ENCODE measurements at regions not wholly inside any gene's neighbourhood (a gene's known extent, or its start where the extent isn't known, plus 50 kb on each side); places are given as distances from the start of the nearest gene placed in this dataset.

GRCh38 chr2:180751306-180751920 is 229.0 kb upstream of the UBE2E3 start:
- ChIA-PET CTCF (interaction anchor here (1.4 kb wide), 1 partner anchor 628 kb away, joined by 4 read pairs; no protein-coding TSS in a partner anchor), POLR2A (no interaction called here)
- DNase-seq (ENCODE audit: low read depth, low spot score) = no peak
- Histone ChIP-seq H3K27ac (ENCODE audit: low read depth, low read length) (no peak overlapping the region), H3K4me3 (ENCODE audit: low read depth, low read length) (no peak overlapping the region), H3K9me3 (ENCODE audit: control insufficient read depth, insufficient read depth, low read length) (no peaks in the 10 kb centered on the region), H3K27me3 (ENCODE audit: control insufficient read depth, insufficient read depth, low read length) (no peaks in the 10 kb centered on the region)
- TF ChIP-seq CTCF (IDR thresholded peaks at IDR 0.05; ENCODE audit: low read depth, low read length) = no peak

GRCh38 chr2:180747728-180748127 is 232.7 kb upstream of the UBE2E3 start:
- POLR2A ChIA-PET = no interaction called here
- Histone ChIP-seq H3K4me3 (ENCODE audit: low read depth, low read length) (no peak overlapping the region), H3K27ac (ENCODE audit: low read depth, low read length) (no peak overlapping the region), H3K9me3 (ENCODE audit: control insufficient read depth, insufficient read depth, low read length) (no peaks in the 10 kb centered on the region), H3K27me3 (ENCODE audit: control insufficient read depth, insufficient read depth, low read length) (no peaks in the 10 kb centered on the region)
- CTCF ChIA-PET = no interaction called here
- no peak for TF ChIP-seq CTCF (IDR thresholded peaks at IDR 0.05; ENCODE audit: low read depth, low read length)
- DNase-seq (ENCODE audit: low read depth, low spot score) = no peak

- TF ChIP-seq CTCF (IDR thresholded peaks at IDR 0.05; ENCODE audit: low read depth, low read length) = no peak
- POLR2A ChIA-PET = no interaction called here
- Histone ChIP-seq H3K27me3 (ENCODE audit: control insufficient read depth, insufficient read depth, low read length) (no peaks in the 10 kb centered on the region), H3K9me3 (ENCODE audit: control insufficient read depth, insufficient read depth, low read length) (no peaks in the 10 kb centered on the region), H3K4me3 (ENCODE audit: low read depth, low read length) (no peak overlapping the region), H3K27ac (ENCODE audit: low read depth, low read length) (no peak overlapping the region)
- DNase-seq (ENCODE audit: low read depth, low spot score) = no peak
- CTCF ChIA-PET = no interaction called here
Observed at GRCh38 chr2:180743401-180743800, 237.0 kb upstream of the UBE2E3 start.

GRCh38 chr2:180742801-180743200 is 237.6 kb upstream of the UBE2E3 start:
- POLR2A ChIA-PET = no interaction called here
- Histone ChIP-seq H3K27me3 (ENCODE audit: control insufficient read depth, insufficient read depth, low read length) (no peaks in the 10 kb centered on the region), H3K27ac (ENCODE audit: low read depth, low read length) (no peak overlapping the region), H3K4me3 (ENCODE audit: low read depth, low read length) (no peak overlapping the region), H3K9me3 (ENCODE audit: control insufficient read depth, insufficient read depth, low read length) (no peaks in the 10 kb centered on the region)
- DNase-seq (ENCODE audit: low read depth, low spot score) = no peak
- CTCF ChIA-PET = no interaction called here
- no peak for TF ChIP-seq CTCF (IDR thresholded peaks at IDR 0.05; ENCODE audit: low read depth, low read length)

GRCh38 chr2:180739070-180739469 is 241.3 kb upstream of the UBE2E3 start:
- no peak for DNase-seq (ENCODE audit: low read depth, low spot score)
- Histone ChIP-seq H3K9me3 (ENCODE audit: control insufficient read depth, insufficient read depth, low read length) (no peaks in the 10 kb centered on the region), H3K27me3 (ENCODE audit: control insufficient read depth, insufficient read depth, low read length) (no peaks in the 10 kb centered on the region), H3K27ac (ENCODE audit: low read depth, low read length) (no peak overlapping the region), H3K4me3 (ENCODE audit: low read depth, low read length) (no peak overlapping the region)
- TF ChIP-seq CTCF (IDR thresholded peaks at IDR 0.05; ENCODE audit: low read depth, low read length) = no peak
- POLR2A ChIA-PET = no interaction called here
- CTCF ChIA-PET = no interaction called here
